GM12875 (cell line): ENCODE measurements at regions not wholly inside any gene's neighbourhood (a gene's known extent, or its start where the extent isn't known, plus 50 kb on each side); places are given as distances from the start of the nearest gene placed in this dataset.

Source experiments
- H3K4me3 ChIP-seq: one replicate; pipeline ENCODE4 v1.5.1; 2011; ENCODE audit warnings: low read depth, low read length, control low read depth
- TF ChIP-seq, protein P1 (sequence below): IDR thresholded peaks from 2 replicates; pipeline ENCODE4 v1.5.1; 2011; ENCODE audit warnings: low read depth, mild to moderate bottlenecking, control low read depth, inconsistent platforms, low read length, moderate library complexity, borderline replicate concordance; ENCODE audit not compliant: insufficient read depth

DNA sequence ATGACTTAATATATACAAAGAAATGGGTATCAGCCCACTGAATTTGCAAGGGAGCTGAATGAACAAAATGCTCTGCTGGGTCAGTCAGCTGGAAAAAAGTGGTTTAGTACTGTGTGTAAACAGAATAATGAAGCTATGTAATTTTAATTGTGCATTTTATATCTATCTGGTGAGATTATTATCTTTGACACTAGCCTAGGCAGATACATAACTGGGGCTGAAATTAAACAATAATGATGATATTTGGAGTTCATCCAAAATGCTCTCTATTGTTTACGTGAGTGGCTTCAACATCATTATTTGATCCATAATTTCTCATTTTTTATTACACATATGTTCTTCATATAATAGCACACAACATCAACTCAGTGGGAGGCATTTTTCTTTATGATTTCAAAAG is 208.5 kb upstream of the SNX7 start:
- TF ChIP-seq, protein P1, sequence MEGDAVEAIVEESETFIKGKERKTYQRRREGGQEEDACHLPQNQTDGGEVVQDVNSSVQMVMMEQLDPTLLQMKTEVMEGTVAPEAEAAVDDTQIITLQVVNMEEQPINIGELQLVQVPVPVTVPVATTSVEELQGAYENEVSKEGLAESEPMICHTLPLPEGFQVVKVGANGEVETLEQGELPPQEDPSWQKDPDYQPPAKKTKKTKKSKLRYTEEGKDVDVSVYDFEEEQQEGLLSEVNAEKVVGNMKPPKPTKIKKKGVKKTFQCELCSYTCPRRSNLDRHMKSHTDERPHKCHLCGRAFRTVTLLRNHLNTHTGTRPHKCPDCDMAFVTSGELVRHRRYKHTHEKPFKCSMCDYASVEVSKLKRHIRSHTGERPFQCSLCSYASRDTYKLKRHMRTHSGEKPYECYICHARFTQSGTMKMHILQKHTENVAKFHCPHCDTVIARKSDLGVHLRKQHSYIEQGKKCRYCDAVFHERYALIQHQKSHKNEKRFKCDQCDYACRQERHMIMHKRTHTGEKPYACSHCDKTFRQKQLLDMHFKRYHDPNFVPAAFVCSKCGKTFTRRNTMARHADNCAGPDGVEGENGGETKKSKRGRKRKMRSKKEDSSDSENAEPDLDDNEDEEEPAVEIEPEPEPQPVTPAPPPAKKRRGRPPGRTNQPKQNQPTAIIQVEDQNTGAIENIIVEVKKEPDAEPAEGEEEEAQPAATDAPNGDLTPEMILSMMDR: no peak
- no peak overlapping the region for H3K4me3 ChIP-seq

DNA sequence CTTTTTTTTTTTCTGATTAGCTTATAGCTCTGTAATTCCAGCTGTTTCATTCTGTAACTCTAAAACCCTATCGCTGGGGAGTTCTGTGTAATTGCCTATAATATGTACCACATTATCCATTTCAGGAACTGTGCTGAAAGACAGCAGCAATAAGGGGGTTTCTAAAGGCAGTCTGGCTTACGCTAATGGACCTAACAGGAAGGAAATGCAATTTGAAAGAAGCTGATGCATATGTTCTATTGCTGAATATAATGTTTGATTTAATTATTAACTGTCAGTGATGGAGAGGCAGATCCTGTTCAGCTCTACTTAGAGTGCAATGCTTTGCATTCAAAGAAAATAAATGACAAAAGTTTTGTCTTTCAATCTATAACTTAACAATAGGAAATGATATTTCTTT is 209.4 kb upstream of the SNX7 start:
- TF ChIP-seq, protein P1: no peak
- H3K4me3 ChIP-seq: no peak overlapping the region

DNA sequence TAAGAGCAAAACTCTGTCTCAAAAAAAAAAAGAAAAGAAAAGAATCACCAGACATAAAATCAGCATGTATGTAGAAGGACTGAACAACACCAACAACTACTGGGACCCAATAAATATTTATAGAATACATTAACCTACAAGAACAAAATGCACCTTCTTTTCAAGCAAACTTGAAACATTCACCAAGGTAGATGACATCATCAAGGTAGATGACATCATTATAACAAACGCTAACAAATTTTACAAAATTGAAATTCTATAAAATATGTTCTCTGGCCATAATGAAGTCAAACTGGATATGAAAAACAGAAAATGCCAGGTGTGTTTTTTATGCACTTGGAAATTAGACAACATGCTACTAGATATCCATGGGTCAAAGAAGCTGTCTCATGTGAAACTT is 220.2 kb upstream of the SNX7 start:
- TF ChIP-seq, protein P1: no peak

DNA sequence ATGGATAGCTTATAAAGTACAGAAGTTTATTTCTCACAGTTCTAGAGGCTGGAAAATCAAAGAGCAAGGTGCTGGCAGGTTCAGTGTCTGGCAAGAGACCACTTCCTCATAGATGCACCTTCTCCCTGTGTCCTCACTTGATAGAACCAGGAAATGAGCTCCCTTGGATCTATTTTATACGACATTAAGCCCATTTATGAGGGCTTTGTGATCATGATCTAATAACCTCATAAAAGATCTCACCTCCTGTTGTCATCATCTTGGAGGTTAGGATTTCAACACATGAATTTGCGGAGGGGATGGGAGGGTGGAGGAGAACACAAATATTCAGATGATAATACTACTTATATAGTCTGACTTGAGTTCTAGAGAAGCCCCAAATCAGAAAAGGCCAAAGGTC is 222.1 kb upstream of the SNX7 start:
- no peak overlapping the region for H3K4me3 ChIP-seq

More for the DNA sequence above, 220.2 kb upstream of the SNX7 start:
- no peak overlapping the region for H3K4me3 ChIP-seq

DNA sequence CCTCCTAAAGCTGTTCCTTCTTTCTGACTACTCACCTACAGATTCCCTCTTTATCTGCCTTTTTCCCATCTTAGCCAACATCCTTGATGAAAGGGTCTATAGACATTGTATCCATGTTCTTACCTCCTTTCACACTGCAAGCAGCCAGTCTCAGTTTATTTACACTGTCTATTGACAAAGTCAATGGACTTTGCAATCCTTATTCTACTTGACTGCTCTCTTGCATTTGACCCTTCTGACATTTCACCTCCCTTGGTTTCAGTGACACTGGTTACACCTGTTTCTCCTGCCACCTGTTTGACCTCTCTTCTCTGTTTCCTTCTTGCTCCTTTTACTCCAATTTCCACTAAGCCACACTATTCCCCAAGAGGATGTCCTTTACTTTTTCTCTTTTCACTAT is 224.0 kb upstream of the SNX7 start:
- TF ChIP-seq, protein P1: no peak
- H3K4me3 ChIP-seq: no peak overlapping the region

More for the DNA sequence above, 222.1 kb upstream of the SNX7 start:
- TF ChIP-seq, protein P1: no peak

DNA sequence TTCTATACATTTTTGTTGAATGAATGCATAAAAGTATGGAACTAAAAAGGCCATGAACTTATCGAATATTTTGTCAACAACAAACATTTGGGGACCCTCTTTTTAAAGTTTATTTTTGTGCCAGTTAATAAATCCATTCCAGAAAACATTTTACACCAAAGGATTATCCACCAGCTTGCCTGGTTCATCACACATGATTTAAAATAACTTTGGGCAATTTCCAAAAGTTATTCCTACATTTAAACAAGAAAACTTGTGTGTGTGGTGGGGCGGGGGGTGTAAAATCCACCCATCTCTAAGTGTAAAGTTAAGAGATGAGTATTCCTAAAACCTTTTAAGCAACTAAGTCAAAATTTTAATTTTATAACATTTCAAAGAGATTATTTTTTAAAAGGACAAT is 224.5 kb upstream of the SNX7 start:
- H3K4me3 ChIP-seq: no peak overlapping the region
- TF ChIP-seq, protein P1: no peak

DNA sequence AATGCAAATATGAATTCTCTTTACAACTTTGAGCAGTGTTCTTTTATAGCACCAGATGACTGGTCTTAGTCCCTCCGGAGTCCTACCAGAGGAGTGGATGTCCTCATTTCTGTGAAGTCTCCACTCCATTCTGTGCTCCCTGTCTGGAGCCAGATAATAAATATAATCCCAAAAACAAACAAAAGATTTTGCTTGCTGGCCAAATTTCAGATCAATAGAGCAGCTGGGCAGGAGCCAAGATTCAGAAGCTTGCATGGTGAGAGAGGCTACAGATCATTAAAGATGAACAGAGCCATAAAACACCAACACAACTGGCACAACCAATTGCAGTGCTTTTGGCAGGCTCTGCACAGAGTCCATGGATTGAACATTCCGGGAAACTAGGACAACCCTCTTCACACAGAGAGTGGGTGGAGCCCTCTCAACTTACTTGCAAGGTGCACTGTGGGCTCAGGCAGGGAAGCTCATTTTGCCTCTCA is 231.5 kb upstream of the SNX7 start:
- H3K4me3 ChIP-seq: no peak overlapping the region

More for the DNA sequence above, 231.5 kb upstream of the SNX7 start:
- TF ChIP-seq, protein P1: no peak
